H1 (cell line): ENCODE measurements at regions not wholly inside any gene's neighbourhood (a gene's known extent, or its start where the extent isn't known, plus 50 kb on each side); places are given as distances from the start of the nearest gene placed in this dataset.

Experiments
- ATF3 ChIP-seq: IDR thresholded peaks from 2 replicates; pipeline ENCODE4 v1.6.1; 2011; ENCODE audit warnings: low read depth, mild to moderate bottlenecking, low read length; ENCODE audit not compliant: insufficient read depth
- CBX5 ChIP-seq: fragments of 300-800, 300-1000 bp; sonication (generic); IDR thresholded peaks from 2 replicates; pipeline ENCODE4 v1.7.1; 2016; ENCODE audit warnings: antibody characterized with exemption, low read length, low read depth
- EZH2 ChIP-seq: fragments of 200-600 bp; sonication (generic); IDR thresholded peaks from 2 replicates; pipeline ENCODE4 v1.7.1; 2012; ENCODE audit warnings: low read depth, mild to moderate bottlenecking, moderate library complexity, low read length, inconsistent platforms; ENCODE audit not compliant: severe bottlenecking
- JUND ChIP-seq: IDR thresholded peaks from 2 replicates; pipeline ENCODE4 v1.6.1; 2011; ENCODE audit warnings: mild to moderate bottlenecking, improper control_type of control experiment, low read length
- KDM1A ChIP-seq: fragments of 200-600, 300-600 bp; sonication (generic); IDR thresholded peaks from 2 replicates; pipeline ENCODE4 v1.7.1; 2016; ENCODE audit warnings: mild to moderate bottlenecking, low read length, borderline replicate concordance
- NRF1 ChIP-seq: IDR thresholded peaks from 2 replicates; pipeline ENCODE4 v1.6.1; 2011; ENCODE audit warnings: mild to moderate bottlenecking, low read depth, low read length, improper control_type of control experiment
- TEAD4 ChIP-seq: IDR thresholded peaks from 2 replicates; pipeline ENCODE4 v1.6.1; 2012; ENCODE audit warnings: low read depth, low read length, inconsistent platforms, mixed read lengths

GRCh38 chr7:38127216-38128207, 50.5 kb upstream of the STARD3NL start (continued):
- TF ChIP-seq ATF3 (no peak), NRF1 (no peak), JUND (no peak), KDM1A (no peak), EZH2 (no peak), TEAD4 (no peak), CBX5 (no peak)
